Activated CD8-positive, alpha-beta T cell treated with anti-CD3 and anti-CD28 coated beads for 36 hours (primary cell): ENCODE measurements at regions not wholly inside any gene's neighbourhood (a gene's known extent, or its start where the extent isn't known, plus 50 kb on each side); places are given as distances from the start of the nearest gene placed in this dataset.

Experiments
- ATAC-seq: fragments of 200-7000 bp; cut with Tn5 transposase; one replicate; pipeline ENCODE4 v1.10.0; 2021; ENCODE audit warnings: mild to moderate bottlenecking, moderate library complexity
- CTCF ChIA-PET: fragments of 350-600 bp; sonication (Branson Sonifier 250); formaldehyde crosslinking; loops from one replicate; lab custom pipeline; 2021; ENCODE audit warnings: antibody characterized with exemption; lab: Charles Lee
- POLR2A ChIA-PET: fragments of 350-600 bp; sonication (Branson Sonifier 250); formaldehyde crosslinking; loops from one replicate; lab custom pipeline; 2021; ENCODE audit warnings: antibody characterized with exemption; lab: Charles Lee
- DNase-seq: peaks from one replicate; pipeline ENCODE4 v3.0.0-alpha.2; 2020
- H3K27ac Mint-ChIP-seq: one replicate; pipeline ENCODE4 v1.8.0; 2021; ENCODE audit warnings: mild to moderate bottlenecking, mixed read lengths
- H3K27me3 Mint-ChIP-seq: one replicate; pipeline ENCODE4 v1.8.0; 2021; ENCODE audit warnings: mixed read lengths
- H3K36me3 Mint-ChIP-seq: one replicate; pipeline ENCODE4 v1.8.0; 2021; ENCODE audit warnings: low read depth, mixed read lengths
- H3K4me1 Mint-ChIP-seq: one replicate; pipeline ENCODE4 v1.8.0; 2021; ENCODE audit warnings: low read depth, mixed read lengths
- H3K4me3 Mint-ChIP-seq: one replicate; pipeline ENCODE4 v1.8.0; 2021; ENCODE audit warnings: mild to moderate bottlenecking, moderate library complexity, mixed read lengths
- H3K9me3 Mint-ChIP-seq: one replicate; pipeline ENCODE4 v1.8.0; 2021; ENCODE audit warnings: mixed read lengths
- CTCF ChIP-seq: fragments of 200-600 bp; IDR thresholded peaks from one replicate; pipeline ENCODE4 v1.8.0; 2022; ENCODE audit warnings: antibody characterized with exemption, mild to moderate bottlenecking
- intact Hi-C: fragments of 100-400 bp; cut with micrococcal nuclease; formaldehyde crosslinking; loops from one replicate; pipeline ENCODE4 v1.10.0; 2022

- Mint-ChIP-seq H3K9me3 (no peaks in the 10 kb centered on the region), H3K27me3 (peaks cover 7% of the 10 kb centered on the region), H3K36me3 (no peaks in the 10 kb centered on the region), H3K4me1 (no peaks in the 10 kb centered on the region), H3K27ac (no peak overlapping the region), H3K4me3 (no peak overlapping the region)
- DNase-seq: no peak
- ChIA-PET CTCF (interaction anchor here (1.6 kb wide), 1 partner anchor 10 kb away, joined by 6 read pairs; no protein-coding TSS in a partner anchor), POLR2A (no interaction called here)
- no peak for ATAC-seq
- TF ChIP-seq CTCF: no peak
- intact Hi-C loops: no loop called here
Measured at GRCh38 chr3:153885359-153885758, 235.8 kb upstream of the ARHGEF26 start.

GRCh38 chr3:153889905-153890334 lies 231.3 kb upstream of the ARHGEF26 start:
- H3K36me3 Mint-ChIP-seq: no peaks in the 10 kb centered on the region
- intact Hi-C loops: no loop called here
- H3K4me3 Mint-ChIP-seq: no peak overlapping the region
- no peaks in the 10 kb centered on the region for H3K4me1 Mint-ChIP-seq
- TF ChIP-seq CTCF: no peak
- no peaks in the 10 kb centered on the region for H3K9me3 Mint-ChIP-seq
- POLR2A ChIA-PET: no interaction called here
- H3K27ac Mint-ChIP-seq: no peak overlapping the region
- DNase-seq (no peak), ATAC-seq (no peak)
- H3K27me3 Mint-ChIP-seq: peaks cover 6% of the 10 kb centered on the region
- CTCF ChIA-PET: no interaction called here

- no peak for DNase-seq
- H3K36me3 Mint-ChIP-seq: no peaks in the 10 kb centered on the region
- no peak for ATAC-seq
- H3K4me3 Mint-ChIP-seq: no peak overlapping the region
- H3K27me3 Mint-ChIP-seq: no peaks in the 10 kb centered on the region
- H3K27ac Mint-ChIP-seq: no peak overlapping the region
- ChIA-PET CTCF (no interaction called here), POLR2A (no interaction called here)
- intact Hi-C loops: no loop called here
- TF ChIP-seq CTCF: no peak
- H3K9me3 Mint-ChIP-seq: no peaks in the 10 kb centered on the region
- H3K4me1 Mint-ChIP-seq: no peaks in the 10 kb centered on the region
Measured at GRCh38 chr3:153892126-153892525, 229.1 kb upstream of the ARHGEF26 start.

GRCh38 chr3:153894857-153895256 lies 226.3 kb upstream of the ARHGEF26 start:
- ChIA-PET CTCF (interaction anchor here (2.4 kb wide), 1 partner anchor 9 kb away, joined by 6 read pairs; no protein-coding TSS in a partner anchor), POLR2A (no interaction called here)
- DNase-seq: no peak
- Mint-ChIP-seq H3K36me3 (no peaks in the 10 kb centered on the region), H3K27ac (no peak overlapping the region), H3K9me3 (no peaks in the 10 kb centered on the region), H3K27me3 (no peaks in the 10 kb centered on the region), H3K4me1 (no peaks in the 10 kb centered on the region), H3K4me3 (no peak overlapping the region)
- no peak for ATAC-seq
- intact Hi-C loops: no loop called here
- TF ChIP-seq CTCF: no peak

- CTCF ChIA-PET: interaction anchor here (2.4 kb wide), 1 partner anchor 11 kb away, joined by 6 read pairs; no protein-coding TSS in a partner anchor
- intact Hi-C loops: no loop called here
Measured at GRCh38 chr3:153896197-153896596, 225.0 kb upstream of the ARHGEF26 start.

More at GRCh38 chr3:153896197-153896596, 225.0 kb upstream of the ARHGEF26 start:
- no peaks in the 10 kb centered on the region for H3K27me3 Mint-ChIP-seq
- no peak overlapping the region for H3K4me3 Mint-ChIP-seq
- no peaks in the 10 kb centered on the region for H3K36me3 Mint-ChIP-seq
- H3K9me3 Mint-ChIP-seq: no peaks in the 10 kb centered on the region
- DNase-seq (no peak), ATAC-seq (no peak)
- no peaks in the 10 kb centered on the region for H3K4me1 Mint-ChIP-seq
- no peak for TF ChIP-seq CTCF
- H3K27ac Mint-ChIP-seq: no peak overlapping the region
- POLR2A ChIA-PET: no interaction called here
